H1 (cell line): ENCODE measurements at regions not wholly inside any gene's neighbourhood (a gene's known extent, or its start where the extent isn't known, plus 50 kb on each side); places are given as distances from the start of the nearest gene placed in this dataset.

Source experiments
- CTCF ChIP-seq, 3 experiments: IDR thresholded peaks; 1 replicate in 2 of 3; 2 replicates in 1 of 3; pipeline versions ENCODE4 v1.5.1 to v1.6.1; 2011; ENCODE audit warnings: low read length in 3 of 3, mild to moderate bottlenecking in 3 of 3, inconsistent platforms in 2 of 3, low read depth in 1 of 3, moderate library complexity in 1 of 3; ENCODE audit not compliant: insufficient read depth in 1 of 3; ENCODE audit errors: control extremely low read depth in 1 of 3
- POLR2A ChIP-seq, 2 experiments: IDR thresholded peaks; 1 replicate in 1 of 2; 2 replicates in 1 of 2; pipeline ENCODE4 v1.6.1; 2011; ENCODE audit warnings: low read depth in 2 of 2, low read length in 2 of 2, mild to moderate bottlenecking in 2 of 2; ENCODE audit errors: control extremely low read depth in 1 of 2
- POLR2AphosphoS5 ChIP-seq: IDR thresholded peaks from 2 replicates; pipeline ENCODE4 v1.6.1; 2011; ENCODE audit warnings: low read depth, low read length
- TEAD4 ChIP-seq: IDR thresholded peaks from 2 replicates; pipeline ENCODE4 v1.6.1; 2012; ENCODE audit warnings: low read depth, low read length, inconsistent platforms, mixed read lengths

- no peak for TF ChIP-seq POLR2A (IDR thresholded peaks at IDR 0.05; ENCODE audit: control extremely low read depth in 1 of 2, low read depth in 2 of 2, low read length in 2 of 2)
- TF ChIP-seq CTCF (IDR thresholded peaks at IDR 0.05; ENCODE audit: control extremely low read depth in 1 of 3, insufficient read depth in 1 of 3, low read depth in 1 of 3, low read length in 3 of 3) = no peak
- TF ChIP-seq TEAD4 = no peak
- no peak for TF ChIP-seq POLR2AphosphoS5
Measured at GRCh38 chr15:61524086-61524485, 295.0 kb upstream of the RORA start.
